Ureter (tissue), 1 donor: ENCODE measurements at regions not wholly inside any gene's neighbourhood (a gene's known extent, or its start where the extent isn't known, plus 50 kb on each side); places are given as distances from the start of the nearest gene placed in this dataset.

Experiments used
- DNase-seq: peaks from one replicate; pipeline ENCODE4 v3.0.0-alpha.2; 2020; ENCODE audit warnings: low spot score
- donor health status: DM: yes; HTN: yes; CAD: no.

- DNase-seq: no peak
Measured at GRCh38 chr5:167631191-167631590, 660.3 kb upstream of the WWC1 start.

GRCh38 chr5:167633114-167633513, 658.3 kb upstream of the WWC1 start:
- no peak for DNase-seq

DNA sequence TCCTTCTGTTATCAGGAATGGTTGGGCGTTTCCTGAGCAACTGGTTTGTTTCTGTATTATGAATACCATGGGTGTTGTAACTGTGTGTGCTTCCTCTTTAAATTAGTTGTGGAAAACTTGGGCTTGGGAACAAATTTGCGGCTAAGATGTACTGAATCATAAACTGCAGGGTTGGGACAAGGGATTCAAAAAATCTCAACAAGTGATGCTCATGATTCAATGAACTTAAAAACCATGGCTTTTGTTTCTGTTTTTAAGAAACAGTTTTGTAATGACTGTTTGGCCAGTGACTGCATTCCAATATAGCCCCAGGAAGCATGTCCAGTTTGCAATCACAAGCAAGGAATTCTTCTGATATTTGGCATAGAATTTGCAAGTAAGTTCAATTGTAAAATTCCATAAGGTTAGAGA, 657.5 kb upstream of the WWC1 start:
- DNase-seq: no peak

DNA sequence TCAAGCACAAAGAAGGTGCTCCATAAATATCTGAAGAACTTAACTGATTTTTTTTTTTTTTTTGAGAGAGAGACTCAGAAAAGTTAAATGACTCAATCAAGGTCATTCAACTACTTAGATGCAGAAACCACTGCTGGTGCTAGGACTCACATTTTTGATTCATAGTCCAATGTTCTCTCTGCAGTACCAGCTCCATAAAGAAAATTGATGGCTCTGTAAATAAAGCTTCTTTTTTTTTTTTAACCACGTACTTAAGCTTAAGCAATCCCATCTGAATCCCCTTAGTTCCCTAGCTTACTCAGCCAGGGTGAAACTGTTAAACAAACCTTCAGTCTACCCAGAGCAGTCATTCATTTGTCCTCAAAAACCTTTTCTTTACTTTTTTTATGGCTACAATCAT, 657.0 kb upstream of the WWC1 start:
- no peak for DNase-seq

- DNase-seq: no peak
Measured at GRCh38 chr5:167638816-167639215, 652.6 kb upstream of the WWC1 start.

- no peak for DNase-seq
Measured at GRCh38 chr5:167639273-167639672, 652.2 kb upstream of the WWC1 start.

- no peak for DNase-seq
Measured at GRCh38 chr5:167639766-167640165, 651.7 kb upstream of the WWC1 start.

DNA sequence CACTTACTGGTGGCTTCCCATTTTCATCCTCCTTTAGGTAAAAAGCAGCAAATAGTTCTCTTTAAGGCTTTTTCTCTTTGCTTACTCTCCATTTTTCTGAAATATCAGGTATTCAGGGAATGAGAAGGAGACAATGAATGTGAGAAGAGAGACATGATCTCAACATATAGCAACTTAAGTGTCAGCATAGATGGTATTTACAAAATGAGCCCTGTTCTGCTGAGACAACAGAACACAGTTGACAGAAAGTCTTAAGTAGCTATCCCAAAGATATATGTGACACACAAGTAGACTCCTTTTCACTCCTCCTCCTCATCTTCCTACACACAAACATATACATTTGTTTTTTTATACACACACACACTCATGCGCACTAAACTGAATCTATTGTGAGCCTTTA, 649.3 kb upstream of the WWC1 start:
- DNase-seq: no peak

GRCh38 chr5:167642779-167643517, 648.5 kb upstream of the WWC1 start:
- DNase-seq: no peak

DNA sequence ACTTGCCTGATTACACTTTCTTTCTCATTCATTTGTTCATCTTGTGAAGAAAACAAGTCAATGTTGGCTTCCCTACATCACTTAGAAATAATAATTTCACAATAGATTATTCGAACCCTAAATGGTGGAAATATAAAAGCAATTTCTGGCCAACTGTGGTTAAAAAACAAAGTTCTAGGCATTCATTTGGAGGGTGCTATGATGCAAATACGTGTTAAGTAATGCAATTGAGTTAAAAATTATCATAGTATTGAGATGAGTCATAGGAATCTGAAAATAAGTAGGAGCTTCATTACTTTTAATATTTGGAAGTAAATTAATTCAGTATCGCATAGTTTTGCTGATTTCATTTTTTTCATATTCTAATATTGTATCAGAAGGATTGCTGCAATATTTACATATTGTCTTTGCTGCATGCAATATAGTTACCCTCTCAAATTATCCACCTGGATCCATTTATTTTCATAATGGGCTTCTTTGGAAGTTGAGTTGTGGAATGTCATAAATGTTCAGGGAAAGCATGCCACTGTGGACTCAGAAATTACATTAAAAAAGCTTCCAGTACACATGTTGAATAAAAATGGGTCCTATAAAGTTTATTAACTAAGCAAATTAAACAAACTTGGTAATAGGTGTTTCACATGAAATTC, 647.7 kb upstream of the WWC1 start:
- DNase-seq: no peak

GRCh38 chr5:167644619-167645018, 646.8 kb upstream of the WWC1 start:
- no peak for DNase-seq

DNA sequence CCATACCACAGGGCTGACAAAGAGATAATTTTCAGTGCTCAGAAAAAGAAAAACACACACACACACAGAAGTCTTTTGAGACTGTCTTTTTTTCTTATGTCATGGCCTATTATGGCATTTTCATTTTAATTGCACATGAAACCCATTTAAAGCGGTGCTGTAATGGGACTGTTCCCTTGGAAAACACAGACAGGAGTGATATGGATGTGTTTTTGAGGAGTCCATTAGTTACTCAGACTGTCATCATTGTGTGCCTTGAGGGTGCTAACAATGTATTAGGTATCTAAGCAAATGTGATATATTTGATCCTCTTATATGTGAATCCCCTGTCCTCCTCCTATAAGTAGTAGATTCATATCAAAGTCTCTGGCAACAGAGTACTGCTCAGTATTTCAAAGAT, 642.0 kb upstream of the WWC1 start:
- DNase-seq: no peak

GRCh38 chr5:167652690-167653089, 638.8 kb upstream of the WWC1 start:
- DNase-seq: no peak

DNA sequence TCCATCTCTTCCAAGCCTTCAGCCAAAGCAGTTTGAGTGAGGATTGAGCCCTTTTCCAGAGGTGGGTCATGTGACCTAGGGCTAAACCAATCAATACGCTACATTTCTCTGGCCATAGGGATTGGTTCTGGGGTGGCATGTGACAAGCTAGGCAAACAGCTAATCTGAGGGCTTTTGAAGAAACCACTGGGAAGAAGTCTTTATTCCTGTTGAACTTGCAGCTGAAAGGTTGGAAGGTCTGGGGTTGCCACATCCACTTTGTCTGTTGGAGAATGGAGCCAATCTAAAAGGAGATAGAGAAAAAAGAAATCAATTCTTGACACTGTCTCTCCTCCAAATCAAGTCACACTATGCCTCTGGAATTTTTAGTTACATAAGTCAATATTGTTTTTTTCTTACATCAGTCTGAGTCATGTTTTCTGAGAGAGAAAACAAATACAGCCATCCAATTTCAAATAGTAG, 637.8 kb upstream of the WWC1 start:
- no peak for DNase-seq

- DNase-seq: no peak
Measured at GRCh38 chr5:167657016-167657415, 634.4 kb upstream of the WWC1 start.

DNA sequence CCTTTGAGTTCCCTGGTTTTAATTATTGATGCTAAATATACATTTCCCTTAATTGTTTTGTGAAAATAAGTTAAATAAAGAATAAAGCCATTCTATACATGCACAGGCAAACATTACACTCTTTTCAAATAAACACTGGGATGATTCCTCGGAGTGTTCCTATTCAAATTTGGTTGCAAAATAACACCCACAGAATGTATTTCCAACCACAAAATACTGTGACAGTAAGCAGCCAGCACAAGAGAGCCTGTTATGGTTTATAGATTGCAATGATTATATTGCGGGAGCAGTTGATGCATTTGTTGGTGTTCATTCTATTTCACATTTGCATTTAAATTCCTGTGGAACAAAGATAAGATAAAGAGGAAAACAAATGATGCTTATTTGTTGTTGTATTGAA, 632.6 kb upstream of the WWC1 start:
- DNase-seq: no peak

DNA sequence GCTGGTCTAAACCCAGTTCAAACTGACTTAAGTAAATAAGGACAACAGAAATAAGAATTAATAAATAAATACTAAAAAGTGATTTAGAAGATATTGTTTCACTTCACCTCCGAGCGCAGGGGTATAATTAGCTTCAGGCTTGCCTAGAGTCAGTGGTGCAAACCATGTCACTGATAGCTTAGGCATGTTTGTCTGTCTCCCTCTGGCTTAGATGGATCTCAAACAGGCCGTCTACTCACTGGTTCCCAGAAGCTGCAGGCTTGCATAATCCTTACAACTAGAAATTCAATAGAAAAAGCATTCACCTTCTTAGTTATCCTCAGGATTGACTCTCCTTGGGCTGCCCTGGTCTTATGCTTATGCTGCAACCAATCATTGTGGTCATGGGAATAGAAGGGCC, 629.8 kb upstream of the WWC1 start:
- DNase-seq: no peak

GRCh38 chr5:167664222-167664804, 627.1 kb upstream of the WWC1 start:
- no peak for DNase-seq

DNA sequence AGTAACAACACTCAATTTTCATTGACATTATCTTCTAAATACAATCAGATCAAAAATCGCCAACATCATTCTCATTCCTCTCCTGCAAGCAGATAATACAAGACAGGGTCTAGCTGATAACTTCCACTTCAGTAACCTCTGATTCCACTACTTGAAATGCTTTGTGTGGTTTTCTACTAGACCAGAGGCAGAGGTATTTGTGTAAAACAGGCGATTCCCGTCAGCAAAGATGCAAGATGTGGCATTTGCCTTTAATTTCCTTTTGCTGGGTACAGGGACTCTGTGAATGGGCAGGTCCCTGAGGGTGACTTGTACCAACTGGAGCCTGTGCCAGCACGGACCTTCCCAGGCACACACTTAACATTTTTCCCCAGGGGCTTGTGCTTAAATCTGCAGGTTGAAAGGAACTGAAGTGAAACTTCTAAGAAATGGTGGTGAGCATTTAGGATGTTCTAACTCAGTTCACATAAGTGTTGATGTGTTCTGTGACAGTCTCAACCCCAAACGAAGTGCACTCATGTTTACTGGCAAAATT, 625.5 kb upstream of the WWC1 start:
- no peak for DNase-seq

DNA sequence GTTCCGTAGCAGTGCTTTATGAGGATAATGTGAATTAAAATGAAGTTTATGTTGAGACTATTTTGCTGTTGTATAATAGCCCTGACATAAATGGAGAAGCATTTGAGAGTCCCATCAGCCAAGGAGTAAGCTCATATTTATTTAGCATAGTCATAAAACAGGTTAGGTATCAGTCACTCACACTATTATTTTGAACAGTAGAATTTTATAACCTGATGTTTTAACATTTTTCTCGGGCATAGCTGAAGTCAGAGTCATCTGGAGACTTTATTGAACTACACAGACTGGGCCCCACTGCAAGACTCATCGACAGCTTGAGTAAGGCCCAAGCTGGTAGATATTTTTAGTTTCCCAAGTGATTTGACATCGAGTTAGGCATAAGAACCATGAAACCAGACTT, 620.3 kb upstream of the WWC1 start:
- no peak for DNase-seq

DNA sequence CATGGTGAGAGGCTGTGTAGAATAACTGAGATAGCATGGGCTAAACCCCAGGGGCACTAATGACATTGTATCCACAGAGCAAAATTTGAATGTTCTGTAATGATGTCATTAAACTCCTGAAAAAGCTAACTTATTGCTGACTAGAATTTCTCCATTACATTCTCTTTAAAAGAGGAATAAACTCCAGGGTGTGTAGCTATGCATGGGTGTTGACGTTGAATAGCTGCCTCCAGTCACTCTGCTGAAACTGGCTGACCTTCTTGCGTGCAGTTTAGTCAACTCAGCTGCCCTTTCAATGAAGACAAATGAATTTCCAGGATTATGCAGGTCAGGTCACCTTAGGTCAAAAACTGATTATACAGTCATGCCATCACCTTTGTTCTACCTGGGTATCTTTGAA, 617.5 kb upstream of the WWC1 start:
- no peak for DNase-seq

DNA sequence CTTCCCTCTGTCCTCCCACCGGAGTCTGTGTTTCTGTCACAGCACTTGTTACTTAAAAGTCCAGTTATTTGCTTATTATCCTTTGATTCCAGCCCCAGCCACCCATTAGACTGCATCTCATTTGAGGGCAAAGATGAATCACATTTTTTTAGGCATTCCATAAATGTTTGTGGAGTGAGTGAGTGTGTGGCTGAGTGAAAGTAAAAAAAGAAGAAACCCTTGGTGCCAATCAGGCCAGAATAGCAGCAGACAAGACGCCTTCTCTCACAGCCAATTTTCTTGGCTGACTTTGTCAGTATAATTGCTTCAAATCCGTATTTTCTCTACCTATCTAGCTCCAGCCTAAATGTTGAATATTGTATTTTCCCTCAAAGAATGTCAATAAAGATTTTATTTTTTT, 613.0 kb upstream of the WWC1 start:
- no peak for DNase-seq

- no peak for DNase-seq
Measured at GRCh38 chr5:167684251-167684650, 607.2 kb upstream of the WWC1 start.
